ENCODE measurements at regions not wholly inside any gene's neighbourhood (a gene's known extent, or its start where the extent isn't known, plus 50 kb on each side); places are given as distances from the start of the nearest gene placed in this dataset.

DNA sequence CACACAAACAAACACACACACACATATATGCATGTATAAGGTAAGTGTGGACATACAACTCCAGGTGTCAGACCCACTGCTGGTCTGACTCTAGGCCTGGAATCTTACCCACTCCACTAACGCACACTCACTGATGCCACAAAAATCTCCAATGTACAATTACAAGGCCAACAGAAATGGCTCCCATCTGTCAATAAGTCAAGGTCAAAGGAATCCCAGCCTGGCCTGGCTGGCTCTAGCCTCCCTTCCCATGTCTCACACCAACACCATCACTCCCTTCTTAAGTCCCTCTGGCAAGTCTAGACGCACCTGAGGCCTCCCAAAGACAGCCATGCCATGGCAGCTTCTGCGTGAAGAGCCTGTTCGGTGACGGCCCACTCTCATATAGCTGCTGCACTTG is 99.2 kb upstream of the CDYL2 start:
- TF ChIP-seq, protein P1, sequence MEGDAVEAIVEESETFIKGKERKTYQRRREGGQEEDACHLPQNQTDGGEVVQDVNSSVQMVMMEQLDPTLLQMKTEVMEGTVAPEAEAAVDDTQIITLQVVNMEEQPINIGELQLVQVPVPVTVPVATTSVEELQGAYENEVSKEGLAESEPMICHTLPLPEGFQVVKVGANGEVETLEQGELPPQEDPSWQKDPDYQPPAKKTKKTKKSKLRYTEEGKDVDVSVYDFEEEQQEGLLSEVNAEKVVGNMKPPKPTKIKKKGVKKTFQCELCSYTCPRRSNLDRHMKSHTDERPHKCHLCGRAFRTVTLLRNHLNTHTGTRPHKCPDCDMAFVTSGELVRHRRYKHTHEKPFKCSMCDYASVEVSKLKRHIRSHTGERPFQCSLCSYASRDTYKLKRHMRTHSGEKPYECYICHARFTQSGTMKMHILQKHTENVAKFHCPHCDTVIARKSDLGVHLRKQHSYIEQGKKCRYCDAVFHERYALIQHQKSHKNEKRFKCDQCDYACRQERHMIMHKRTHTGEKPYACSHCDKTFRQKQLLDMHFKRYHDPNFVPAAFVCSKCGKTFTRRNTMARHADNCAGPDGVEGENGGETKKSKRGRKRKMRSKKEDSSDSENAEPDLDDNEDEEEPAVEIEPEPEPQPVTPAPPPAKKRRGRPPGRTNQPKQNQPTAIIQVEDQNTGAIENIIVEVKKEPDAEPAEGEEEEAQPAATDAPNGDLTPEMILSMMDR (IDR thresholded peaks at IDR 0.05), result no peak
- CTCF ChIA-PET, result no interaction called here
- Histone ChIP-seq H3K27ac (ENCODE audit: low read depth in 1 of 2, low read length in 2 of 2) (no peak overlapping the region), H3K9me3 (ENCODE audit: control insufficient read depth in 1 of 2, insufficient read depth in 1 of 2, low read length in 2 of 2) (no peaks in the 10 kb centered on the region), H3K4me3 (ENCODE audit: low read length) (no peak overlapping the region), H3K27me3 (ENCODE audit: control insufficient read depth in 1 of 2, insufficient read depth in 2 of 2, low read length in 2 of 2) (peaks cover 0 to 2% of the 10 kb centered on the region in 2 experiments), H3K36me3 (ENCODE audit: insufficient read depth, low read length) (no peaks in the 10 kb centered on the region), H3K4me1 (ENCODE audit: insufficient read depth, low read length) (no peaks in the 10 kb centered on the region)
- Mint-ChIP-seq H3K36me3 (ENCODE audit: low read depth) (no peaks in the 10 kb centered on the region), H3K27ac (no peak overlapping the region), H3K4me3 (no peak overlapping the region), H3K27me3 (no peaks in the 10 kb centered on the region), H3K9me3 (no peaks in the 10 kb centered on the region), H3K4me1 (ENCODE audit: low read depth) (no peaks in the 10 kb centered on the region)
- no peak for ATAC-seq (ENCODE audit: poor library complexity)
- intact Hi-C loops (cut with DNase I, micrococcal nuclease), result no loop called here
- DNase-seq, result no peak
- POLR2A ChIA-PET, result no interaction called here

DNA sequence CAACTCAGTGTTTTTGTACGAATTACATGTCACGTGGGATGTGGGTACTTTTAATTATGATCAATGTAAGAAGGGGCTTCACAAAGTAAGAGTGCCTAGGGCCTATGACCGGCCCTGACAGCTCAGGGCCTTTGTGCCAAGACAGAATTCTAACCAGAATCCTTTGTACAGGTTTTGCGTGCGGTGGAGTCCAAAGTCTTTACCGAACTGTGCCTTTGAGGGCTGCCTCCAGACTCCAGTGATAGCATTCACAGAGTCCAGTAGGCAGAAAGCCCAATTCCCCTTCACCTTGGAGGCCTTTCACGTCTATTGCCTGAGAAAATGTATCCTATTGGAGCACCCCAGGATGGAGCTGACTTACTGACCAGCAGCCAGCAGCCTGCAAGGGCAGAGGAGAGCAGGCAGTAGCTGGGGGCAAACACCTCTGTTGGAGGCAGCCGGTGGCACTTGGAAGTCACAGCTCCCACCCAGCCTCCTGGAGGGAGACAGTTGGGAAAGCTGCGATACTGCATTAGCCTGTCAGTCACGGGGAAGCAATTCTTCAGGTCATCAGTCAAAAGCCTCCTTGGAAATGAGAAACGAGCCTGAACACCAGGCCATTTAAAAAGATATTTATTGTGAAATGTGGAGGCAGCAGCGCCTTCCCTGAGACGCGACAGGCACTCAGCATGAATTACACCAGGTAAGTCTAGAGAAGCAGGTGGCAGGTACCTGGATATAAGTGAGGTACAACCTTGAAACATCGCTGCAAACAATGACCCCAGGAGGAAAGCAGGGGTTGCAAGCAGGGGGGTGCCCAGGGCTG is 98.1 kb upstream of the CDYL2 start:
- ChIA-PET POLR2A (no interaction called here), CTCF (no interaction called here)
- no peaks in the 10 kb centered on the region for H3K9me3 Mint-ChIP-seq
- ATAC-seq (ENCODE audit: poor library complexity) (no peak), DNase-seq (no peak)
- intact Hi-C loops (cut with DNase I, micrococcal nuclease), result no loop called here
- no peaks in the 10 kb centered on the region for H3K27me3 Mint-ChIP-seq
- H3K27ac Mint-ChIP-seq, result no peak overlapping the region
- no peaks in the 10 kb centered on the region for H3K36me3 Mint-ChIP-seq (ENCODE audit: low read depth)
- H3K4me1 ChIP-seq (ENCODE audit: insufficient read depth, low read length), result no peaks in the 10 kb centered on the region
- no peak overlapping the region for H3K27ac ChIP-seq (ENCODE audit: low read depth in 1 of 2, low read length in 2 of 2)
- no peak overlapping the region for H3K4me3 Mint-ChIP-seq
- H3K9me3 ChIP-seq (ENCODE audit: control insufficient read depth in 1 of 2, insufficient read depth in 1 of 2, low read length in 2 of 2), result no peaks in the 10 kb centered on the region
- no peak overlapping the region for H3K4me3 ChIP-seq (ENCODE audit: low read length)
- peaks cover 0 to 2% of the 10 kb centered on the region in 2 experiments for H3K27me3 ChIP-seq (ENCODE audit: control insufficient read depth in 1 of 2, insufficient read depth in 2 of 2, low read length in 2 of 2)
- H3K36me3 ChIP-seq (ENCODE audit: insufficient read depth, low read length), result no peaks in the 10 kb centered on the region
- H3K4me1 Mint-ChIP-seq (ENCODE audit: low read depth), result no peaks in the 10 kb centered on the region
- TF ChIP-seq, protein P1 (IDR thresholded peaks at IDR 0.05), result no peak

DNA sequence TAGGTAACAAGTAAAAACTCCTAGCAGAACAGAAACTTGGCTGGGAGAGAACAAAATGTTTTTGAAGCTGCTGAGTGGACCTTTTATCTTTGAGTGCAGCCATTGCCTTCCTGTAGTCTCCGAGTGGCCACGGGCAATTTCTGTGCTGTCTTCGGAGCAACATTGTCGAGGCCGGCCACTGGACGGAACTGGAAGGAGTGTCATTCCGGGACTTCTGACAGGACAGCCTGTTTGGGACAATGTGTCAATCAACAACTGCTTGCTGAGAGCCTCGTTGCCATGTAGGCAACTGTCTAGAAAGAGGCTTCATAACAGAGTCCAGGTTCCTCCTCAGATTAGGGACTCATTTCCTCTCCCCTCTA is 96.2 kb upstream of the CDYL2 start:
- no peak for DNase-seq
- Mint-ChIP-seq H3K36me3 (ENCODE audit: low read depth) (no peaks in the 10 kb centered on the region), H3K9me3 (no peaks in the 10 kb centered on the region), H3K4me1 (ENCODE audit: low read depth) (no peaks in the 10 kb centered on the region), H3K4me3 (no peak overlapping the region), H3K27me3 (peaks cover 3% of the 10 kb centered on the region), H3K27ac (no peak overlapping the region)
- POLR2A ChIA-PET, result no interaction called here
- Histone ChIP-seq H3K36me3 (ENCODE audit: insufficient read depth, low read length) (no peaks in the 10 kb centered on the region), H3K27ac (ENCODE audit: low read depth in 1 of 2, low read length in 2 of 2) (no peak overlapping the region), H3K4me1 (ENCODE audit: insufficient read depth, low read length) (no peaks in the 10 kb centered on the region), H3K4me3 (ENCODE audit: low read length) (no peak overlapping the region), H3K27me3 (ENCODE audit: control insufficient read depth in 1 of 2, insufficient read depth in 2 of 2, low read length in 2 of 2) (peaks cover 0 to 2% of the 10 kb centered on the region in 2 experiments), H3K9me3 (ENCODE audit: control insufficient read depth in 1 of 2, insufficient read depth in 1 of 2, low read length in 2 of 2) (no peaks in the 10 kb centered on the region)
- intact Hi-C loops (cut with DNase I, micrococcal nuclease), result no loop called here
- ATAC-seq (ENCODE audit: poor library complexity), result no peak
- TF ChIP-seq, protein P1 (IDR thresholded peaks at IDR 0.05), result no peak
- CTCF ChIA-PET, result no interaction called here

Measured in CD4-positive, alpha-beta T cell (primary cell).